H1 (cell line): ENCODE measurements at regions not wholly inside any gene's neighbourhood (a gene's known extent, or its start where the extent isn't known, plus 50 kb on each side); places are given as distances from the start of the nearest gene placed in this dataset.

Source experiments
- CTCF ChIA-PET: fragments of 300-600 bp; sonication (Branson Sonifier 250); formaldehyde crosslinking; loops from one replicate; lab custom pipeline; 2021; ENCODE audit not compliant: partially characterized antibody; lab: Charles Lee
- POLR2A ChIA-PET: fragments of 300-600 bp; sonication (Branson Sonifier 250); formaldehyde crosslinking; loops from one replicate; lab custom pipeline; 2021; ENCODE audit warnings: inconsistent platforms; ENCODE audit not compliant: partially characterized antibody; lab: Charles Lee
- DNase-seq, 2 experiments: peaks; one replicate each; pipeline versions ENCODE4 v3.0.0 to v3.0.0-alpha.2; 2010 to 2022; ENCODE audit warnings: low spot score in 2 of 2, low read depth in 1 of 2, mixed read lengths in 1 of 2
- FAIRE-seq: peaks from 2 replicates; lab custom pipeline; 2011; peaks lifted over from hg19 to GRCh38; lab: Jason Lieb, UNC
- H2AFZ ChIP-seq: 2 replicates; pipeline ENCODE4 v1.8.1; 2012; ENCODE audit warnings: low read length, inconsistent platforms
- H2AK5ac ChIP-seq: 2 replicates; pipeline ENCODE4 v1.6.1; 2013; ENCODE audit warnings: low read depth, low read length
- H2BK120ac ChIP-seq: replicated peaks from 2 replicates; pipeline ENCODE3; 2013; ENCODE audit warnings: low read depth, low read length, inconsistent platforms
- H2BK12ac ChIP-seq: 2 replicates; pipeline ENCODE4 v1.6.1; 2013; ENCODE audit warnings: low read depth, low read length
- H2BK15ac ChIP-seq: 2 replicates; pipeline ENCODE4 v1.6.1; 2013; ENCODE audit warnings: low read length
- H2BK20ac ChIP-seq: 2 replicates; pipeline ENCODE4 v1.6.1; 2013; ENCODE audit warnings: low read length
- H2BK5ac ChIP-seq: 2 replicates; pipeline ENCODE4 v1.6.1; 2013; ENCODE audit warnings: low read depth, low read length
- H3K14ac ChIP-seq: 2 replicates; pipeline ENCODE4 v1.6.1; 2013; ENCODE audit warnings: inconsistent platforms; ENCODE audit not compliant: insufficient read length
- H3K18ac ChIP-seq: 2 replicates; pipeline ENCODE4 v1.6.1; 2013; ENCODE audit warnings: low read length; ENCODE audit errors: extremely low read depth
- H3K23ac ChIP-seq: 2 replicates; pipeline ENCODE4 v1.6.1; 2013; ENCODE audit warnings: inconsistent platforms; ENCODE audit not compliant: insufficient read length
- H3K23me2 ChIP-seq: 2 replicates; pipeline ENCODE4 v1.6.1; 2013; ENCODE audit warnings: low read depth, low read length
- H3K27ac ChIP-seq: 2 replicates; pipeline ENCODE4 v1.6.1; 2011; ENCODE audit warnings: low read depth, low read length, inconsistent platforms
- H3K27me3 ChIP-seq, 4 experiments: replicated peaks in 1 of 4; 1 replicate in 1 of 4; 2 replicates in 3 of 4; pipeline versions ENCODE4 v1.6.1 to v1.8.1; 2011 to 2013; ENCODE audit warnings: low read length in 3 of 4, mild to moderate bottlenecking in 3 of 4, inconsistent platforms in 2 of 4, mixed read lengths in 2 of 4, moderate library complexity in 1 of 4; ENCODE audit not compliant: control insufficient read depth in 3 of 4, insufficient read depth in 3 of 4; ENCODE audit errors: extremely low read depth in 1 of 4
- H3K36me3 ChIP-seq, 4 experiments: 2 replicates each; pipeline versions ENCODE4 v1.6.1 to v1.8.1; 2011 to 2013; ENCODE audit warnings: mild to moderate bottlenecking in 4 of 4, low read length in 3 of 4, moderate library complexity in 2 of 4, control low read depth in 1 of 4, inconsistent platforms in 1 of 4; ENCODE audit not compliant: insufficient read depth in 4 of 4, control insufficient read depth in 2 of 4
- H3K4ac ChIP-seq: replicated peaks from 2 replicates; pipeline ENCODE3; 2013; ENCODE audit warnings: low read length, low read depth, mixed read lengths, inconsistent platforms; ENCODE audit not compliant: insufficient read length
- H3K4me1 ChIP-seq, 4 experiments: replicated peaks in 1 of 4; 1 replicate in 1 of 4; 2 replicates in 3 of 4; pipeline versions ENCODE4 v1.6.1 to v1.8.1; 2011 to 2013; ENCODE audit warnings: low read length in 3 of 4, inconsistent platforms in 2 of 4, mixed read lengths in 1 of 4; ENCODE audit not compliant: insufficient read depth in 4 of 4, control insufficient read depth in 3 of 4
- H3K4me2 ChIP-seq, 2 experiments: 2 replicates each; pipeline versions ENCODE4 v1.6.1 to v1.8.1; 2011 to 2013; ENCODE audit warnings: low read depth in 2 of 2, low read length in 2 of 2, control low read depth in 1 of 2, inconsistent platforms in 1 of 2, mild to moderate bottlenecking in 1 of 2; ENCODE audit not compliant: insufficient read depth in 1 of 2
- H3K4me3 ChIP-seq, 4 experiments: fragments of 200-600, 300-600 bp in 1 of 4; sonication (generic), shearing (Covaris generic), sonication (Bioruptor Twin) in 1 of 4; 2 replicates each; pipeline versions ENCODE4 v1.5.1 to v1.8.1; 2011 to 2016; ENCODE audit warnings: low read length in 4 of 4, low read depth in 3 of 4, control low read depth in 2 of 4, inconsistent platforms in 2 of 4, mild to moderate bottlenecking in 2 of 4, mixed read lengths in 1 of 4, moderate library complexity in 1 of 4; ENCODE audit not compliant: insufficient read depth in 2 of 4; ENCODE audit errors: extremely low read depth in 1 of 4
- H3K56ac ChIP-seq: replicated peaks from 2 replicates; pipeline ENCODE3; 2013; ENCODE audit warnings: low read depth, mild to moderate bottlenecking, mixed read lengths, low read length, inconsistent platforms; ENCODE audit not compliant: insufficient read length
- H3K79me1 ChIP-seq: 2 replicates; pipeline ENCODE4 v1.6.1; 2013; ENCODE audit warnings: low read depth, low read length, control low read depth
- H3K79me2 ChIP-seq, 2 experiments: 2 replicates each; pipeline versions ENCODE4 v1.6.1 to v1.8.1; 2012 to 2013; ENCODE audit warnings: low read length in 2 of 2, mild to moderate bottlenecking in 2 of 2, inconsistent platforms in 1 of 2; ENCODE audit not compliant: insufficient read depth in 2 of 2, control insufficient read depth in 1 of 2
- H3K9ac ChIP-seq, 4 experiments: replicated peaks in 1 of 4; 1 replicate in 1 of 4; 2 replicates in 3 of 4; pipeline versions ENCODE4 v1.6.1 to v1.8.1; 2011 to 2013; ENCODE audit warnings: low read depth in 3 of 4, low read length in 3 of 4, control low read depth in 2 of 4, mild to moderate bottlenecking in 2 of 4, moderate library complexity in 2 of 4, inconsistent platforms in 1 of 4; ENCODE audit errors: extremely low read depth in 1 of 4
- H3K9me3 ChIP-seq, 2 experiments: 2 replicates each; pipeline versions ENCODE4 v1.6.1 to v1.8.1; 2012 to 2013; ENCODE audit warnings: mild to moderate bottlenecking in 2 of 2, moderate library complexity in 2 of 2, control low read depth in 1 of 2, inconsistent platforms in 1 of 2, low read depth in 1 of 2, low read length in 1 of 2, mixed read lengths in 1 of 2; ENCODE audit not compliant: insufficient read depth in 2 of 2
- H4K20me1 ChIP-seq, 2 experiments: replicated peaks in 1 of 2; 2 replicates each; pipeline versions ENCODE3 to v1.8.1; 2011 to 2013; ENCODE audit warnings: inconsistent platforms in 2 of 2, low read length in 2 of 2, mild to moderate bottlenecking in 1 of 2; ENCODE audit not compliant: insufficient read depth in 2 of 2, control insufficient read depth in 1 of 2
- H4K5ac ChIP-seq: 2 replicates; pipeline ENCODE4 v1.6.1; 2013; ENCODE audit warnings: low read length, low read depth, mixed read lengths, inconsistent platforms; ENCODE audit not compliant: insufficient read length
- H4K8ac ChIP-seq: 2 replicates; pipeline ENCODE4 v1.8.0; 2013; ENCODE audit warnings: mild to moderate bottlenecking, moderate library complexity, low read length, inconsistent platforms; ENCODE audit not compliant: insufficient read depth; ENCODE audit errors: extremely low read depth
- H4K91ac ChIP-seq: replicated peaks from 2 replicates; pipeline ENCODE3; 2013; ENCODE audit warnings: low read length, mixed read lengths, inconsistent platforms; ENCODE audit not compliant: insufficient read length
- ASH2L ChIP-seq: fragments of 200-600, 300-600 bp; sonication (generic); IDR thresholded peaks from one replicate; pipeline ENCODE4 v1.7.1; 2017; ENCODE audit warnings: low read length
- BCL11A ChIP-seq, 2 experiments: IDR thresholded peaks; one replicate each; pipeline ENCODE4 v1.6.1; 2011; ENCODE audit warnings: low read depth in 2 of 2, low read length in 2 of 2, mild to moderate bottlenecking in 2 of 2
- BRCA1 ChIP-seq: IDR thresholded peaks from 2 replicates; pipeline ENCODE4 v1.6.1; 2012; ENCODE audit warnings: low read depth, low read length, improper control_type of control experiment
- E2F6 ChIP-seq: IDR thresholded peaks from 2 replicates; pipeline ENCODE4 v1.6.1; 2012; ENCODE audit warnings: inconsistent platforms
- KDM5A ChIP-seq: fragments of 200-600 bp; IDR thresholded peaks from 2 replicates; pipeline ENCODE4 v1.7.1; 2012; ENCODE audit warnings: mild to moderate bottlenecking, low read length, inconsistent platforms, mixed read lengths
- POLR2AphosphoS5 ChIP-seq: IDR thresholded peaks from 2 replicates; pipeline ENCODE4 v1.6.1; 2011; ENCODE audit warnings: low read depth, low read length
- POU5F1 ChIP-seq: IDR thresholded peaks from 2 replicates; pipeline ENCODE4 v1.6.1; 2011; ENCODE audit warnings: low read depth, mild to moderate bottlenecking, low read length, moderate library complexity
- RNF2 ChIP-seq: fragments of 200-900, 300-1000 bp; sonication (generic); IDR thresholded peaks from 2 replicates; pipeline ENCODE4 v1.7.1; 2016; ENCODE audit warnings: borderline replicate concordance, low read depth, mild to moderate bottlenecking, antibody characterized with exemption, low read length; ENCODE audit not compliant: poor library complexity, severe bottlenecking; ENCODE audit errors: missing control alignments
- RXRA ChIP-seq: IDR thresholded peaks from 2 replicates; pipeline ENCODE4 v1.6.1; 2011; ENCODE audit warnings: low read depth, mild to moderate bottlenecking, low read length, moderate library complexity; ENCODE audit not compliant: insufficient read depth
- SP2 ChIP-seq: IDR thresholded peaks from 2 replicates; pipeline ENCODE4 v1.6.1; 2012; ENCODE audit warnings: mild to moderate bottlenecking, low read length, inconsistent platforms
- TCF12 ChIP-seq: IDR thresholded peaks from 2 replicates; pipeline ENCODE4 v1.6.1; 2011; ENCODE audit warnings: low read depth, mild to moderate bottlenecking, low read length
- YY1 ChIP-seq: IDR thresholded peaks from 2 replicates; pipeline ENCODE4 v1.6.1; 2011; ENCODE audit warnings: low read depth, mild to moderate bottlenecking, low read length
- ZNF274 ChIP-seq: IDR thresholded peaks from 2 replicates; pipeline ENCODE4 v1.7.0; 2012; ENCODE audit warnings: low read length, borderline replicate concordance; ENCODE audit errors: extremely low read depth
- WGBS, 2 experiments: shearing (Covaris generic) in 1 of 2; methylation state at CpG; one replicate each; pipeline versions ENCODE4 v1.1.6 to v1.1.7; 2013 to 2015; ENCODE audit warnings: low lambda C conversion rate in 2 of 2, mixed read lengths in 2 of 2, inconsistent platforms in 1 of 2, low coverage in 1 of 2, missing lambda C conversion rate in 1 of 2; ENCODE audit not compliant: insufficient replicate concordance in 2 of 2, insufficient coverage in 1 of 2, insufficient read length in 1 of 2; ENCODE audit errors: extremely low coverage in 1 of 2, missing lambda C conversion rate in 1 of 2; 5-methylcytosine and 5-hydroxymethylcytosine counted together
- TF ChIP-seq, protein P1 (sequence below): IDR thresholded peaks from 2 replicates; pipeline ENCODE4 v1.6.1; 2011; ENCODE audit warnings: low read length, improper control_type of control experiment

GRCh38 chr13:82749551-82749950, 1132.7 kb downstream of the SLITRK1 start:
- Histone ChIP-seq H2BK120ac (no peak overlapping the region), H3K18ac (no peak overlapping the region), H3K4ac (no peak overlapping the region), H2AFZ (no peak overlapping the region), H3K36me3 (no peaks in the 10 kb centered on the region), H3K27ac (no peak overlapping the region), H3K9me3 (no peaks in the 10 kb centered on the region), H2BK15ac (no peak overlapping the region), H4K5ac (no peak overlapping the region), H4K8ac (no peak overlapping the region), H2BK5ac (no peak overlapping the region), H3K27me3 (no peaks in the 10 kb centered on the region), H3K14ac (no peak overlapping the region), H4K20me1 (no peaks in the 10 kb centered on the region), H2BK12ac (no peak overlapping the region), H3K4me2 (no peak overlapping the region), H3K79me1 (no peaks in the 10 kb centered on the region), H3K4me1 (peaks cover 0 to 11% (median 5%) of the 10 kb centered on the region in 4 experiments; a peak in 4 of 7 replicates), H4K91ac (no peak overlapping the region), H3K56ac (no peak overlapping the region), H3K9ac (no peak overlapping the region), H3K23ac (no peak overlapping the region), H2BK20ac (no peak overlapping the region), H3K79me2 (no peaks in the 10 kb centered on the region), H2AK5ac (no peak overlapping the region), H3K4me3 (no peak overlapping the region), H3K23me2 (no peaks in the 10 kb centered on the region)
- ChIA-PET POLR2A (no interaction called here), CTCF (interaction anchor here (0.9 to 1.2 kb wide), 2 partner anchors 9 to 667 kb away, joined by 6 to 8 read pairs; no protein-coding TSS in a partner anchor)
- FAIRE-seq, result no peak
- WGBS, 2 experiments, result 93% methylated on average over 3 of the region's 3 CpGs; no CpG with 5 or more reads in 1 of the 2 experiments
- DNase-seq, result no peak
- TF ChIP-seq POLR2AphosphoS5, result no peak
- no peak for TF ChIP-seq RNF2
- TF ChIP-seq ZNF274, result no peak
- no peak for TF ChIP-seq KDM5A
- TF ChIP-seq TCF12, result no peak
- TF ChIP-seq POU5F1, result no peak
- no peak for TF ChIP-seq BRCA1
- TF ChIP-seq, protein P1, sequence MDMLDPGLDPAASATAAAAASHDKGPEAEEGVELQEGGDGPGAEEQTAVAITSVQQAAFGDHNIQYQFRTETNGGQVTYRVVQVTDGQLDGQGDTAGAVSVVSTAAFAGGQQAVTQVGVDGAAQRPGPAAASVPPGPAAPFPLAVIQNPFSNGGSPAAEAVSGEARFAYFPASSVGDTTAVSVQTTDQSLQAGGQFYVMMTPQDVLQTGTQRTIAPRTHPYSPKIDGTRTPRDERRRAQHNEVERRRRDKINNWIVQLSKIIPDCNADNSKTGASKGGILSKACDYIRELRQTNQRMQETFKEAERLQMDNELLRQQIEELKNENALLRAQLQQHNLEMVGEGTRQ, result no peak
- TF ChIP-seq YY1, result no peak
- TF ChIP-seq SP2, result no peak
- no peak for TF ChIP-seq RXRA
- TF ChIP-seq E2F6, result no peak
- TF ChIP-seq ASH2L, result no peak
- TF ChIP-seq BCL11A (IDR thresholded peaks at IDR 0.05; ENCODE audit: low read depth in 2 of 2, low read length in 2 of 2), result no peak
